ENCODE measurements at regions not wholly inside any gene's neighbourhood (a gene's known extent, or its start where the extent isn't known, plus 50 kb on each side); places are given as distances from the start of the nearest gene placed in this dataset.

DNA sequence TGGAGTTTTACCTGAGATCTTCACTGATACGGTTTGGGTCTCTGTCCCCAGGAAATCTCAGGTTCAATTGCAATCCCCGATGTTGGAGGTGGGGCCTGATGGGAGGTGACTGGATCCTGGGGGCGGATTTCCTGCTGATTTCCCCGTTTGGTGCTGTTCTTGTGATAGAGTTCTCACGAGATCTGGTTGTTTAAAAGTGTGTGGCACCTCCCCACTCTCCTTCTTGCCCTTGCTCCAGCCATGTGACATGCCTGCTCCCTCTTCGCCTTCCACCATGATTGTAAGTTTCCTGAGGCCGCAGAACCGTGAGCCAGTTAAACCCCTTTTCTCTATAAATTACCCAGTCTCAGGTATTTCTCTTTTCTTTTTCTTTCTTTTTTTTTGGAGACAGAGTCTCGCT, 126.4 kb upstream of the SLC45A1 start:
- DNase-seq (ENCODE audit: low read depth) = no peak
- no peaks in the 10 kb centered on the region for H3K36me3 ChIP-seq (ENCODE audit: control insufficient read depth, insufficient read depth, low read length)
- POLR2A ChIA-PET = no interaction called here
- CTCF ChIA-PET = no interaction called here
- no peaks in the 10 kb centered on the region for H3K27me3 ChIP-seq (ENCODE audit: control insufficient read depth, insufficient read depth, low read length)
- TF ChIP-seq, protein P1, sequence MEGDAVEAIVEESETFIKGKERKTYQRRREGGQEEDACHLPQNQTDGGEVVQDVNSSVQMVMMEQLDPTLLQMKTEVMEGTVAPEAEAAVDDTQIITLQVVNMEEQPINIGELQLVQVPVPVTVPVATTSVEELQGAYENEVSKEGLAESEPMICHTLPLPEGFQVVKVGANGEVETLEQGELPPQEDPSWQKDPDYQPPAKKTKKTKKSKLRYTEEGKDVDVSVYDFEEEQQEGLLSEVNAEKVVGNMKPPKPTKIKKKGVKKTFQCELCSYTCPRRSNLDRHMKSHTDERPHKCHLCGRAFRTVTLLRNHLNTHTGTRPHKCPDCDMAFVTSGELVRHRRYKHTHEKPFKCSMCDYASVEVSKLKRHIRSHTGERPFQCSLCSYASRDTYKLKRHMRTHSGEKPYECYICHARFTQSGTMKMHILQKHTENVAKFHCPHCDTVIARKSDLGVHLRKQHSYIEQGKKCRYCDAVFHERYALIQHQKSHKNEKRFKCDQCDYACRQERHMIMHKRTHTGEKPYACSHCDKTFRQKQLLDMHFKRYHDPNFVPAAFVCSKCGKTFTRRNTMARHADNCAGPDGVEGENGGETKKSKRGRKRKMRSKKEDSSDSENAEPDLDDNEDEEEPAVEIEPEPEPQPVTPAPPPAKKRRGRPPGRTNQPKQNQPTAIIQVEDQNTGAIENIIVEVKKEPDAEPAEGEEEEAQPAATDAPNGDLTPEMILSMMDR (IDR thresholded peaks at IDR 0.05; ENCODE audit: insufficient read depth, low read depth, low read length) = no peak
- H3K4me3 ChIP-seq (ENCODE audit: low read depth, low read length) = no peak overlapping the region

DNA sequence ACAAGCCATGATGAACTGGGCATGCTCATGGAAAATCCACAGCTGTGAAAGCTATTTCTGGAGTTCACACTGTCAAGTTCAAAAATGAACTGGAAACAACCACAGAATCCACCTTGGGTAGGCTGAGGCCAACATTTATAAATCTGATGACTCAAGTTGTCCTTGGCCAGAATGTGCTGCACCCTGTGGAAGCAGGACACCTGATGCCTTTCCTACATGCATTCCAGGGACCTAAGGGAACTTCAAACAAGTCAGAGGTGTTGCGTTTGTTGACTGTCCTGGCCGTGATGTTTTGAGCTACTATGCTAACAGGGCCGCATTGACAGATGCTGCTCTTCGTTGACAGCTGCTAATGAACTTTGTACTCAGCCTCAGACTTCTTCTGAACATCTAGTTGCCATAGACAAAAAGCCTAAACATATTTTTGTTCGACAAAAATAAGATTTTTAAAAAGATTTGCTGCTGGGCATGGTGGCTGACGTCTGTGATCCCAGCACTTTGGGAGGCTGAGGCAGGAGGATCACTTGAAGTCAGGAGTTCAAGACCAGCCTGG, 127.9 kb upstream of the SLC45A1 start:
- Histone ChIP-seq H3K36me3 (ENCODE audit: control insufficient read depth, insufficient read depth, low read length) (no peaks in the 10 kb centered on the region), H3K27me3 (ENCODE audit: control insufficient read depth, insufficient read depth, low read length) (no peaks in the 10 kb centered on the region), H3K4me3 (ENCODE audit: low read depth, low read length) (no peak overlapping the region)
- ChIA-PET CTCF (interaction anchor here (0.5 to 1.5 kb wide), 2 partner anchors 12 to 170 kb away, joined by 3 read pairs; no protein-coding TSS in a partner anchor), POLR2A (interaction anchor here (0.7 kb wide), 1 partner anchor 56 kb away, joined by 3 read pairs; no protein-coding TSS in a partner anchor)
- TF ChIP-seq, protein P1 (IDR thresholded peaks at IDR 0.05; ENCODE audit: insufficient read depth, low read depth, low read length) = no peak
- DNase-seq (ENCODE audit: low read depth) = no peak

DNA sequence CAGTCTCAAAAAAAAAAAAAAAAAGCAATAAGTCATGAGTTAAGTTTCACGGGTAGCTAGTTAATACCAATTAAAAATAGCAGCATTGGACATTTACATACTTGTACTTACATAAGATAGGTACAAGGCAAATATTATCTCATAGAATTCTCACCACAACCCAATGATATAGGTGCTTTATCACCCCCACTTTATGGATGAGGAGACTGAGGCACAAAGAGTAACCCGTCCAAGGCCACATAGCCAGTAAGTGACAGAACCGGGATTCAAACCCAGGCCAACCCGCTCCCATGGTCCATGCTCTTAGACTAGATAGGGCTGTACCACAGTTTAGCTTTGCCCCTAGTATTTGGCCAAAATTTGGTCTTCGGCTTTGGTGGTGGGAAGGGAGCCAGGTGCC, 132.5 kb upstream of the SLC45A1 start:
- CTCF ChIA-PET = interaction anchor here (1.4 kb wide), 1 partner anchor 15 kb away, joined by 3 read pairs; no protein-coding TSS in a partner anchor
- no peak for DNase-seq (ENCODE audit: low read depth)
- Histone ChIP-seq H3K4me3 (ENCODE audit: low read depth, low read length) (no peak overlapping the region), H3K36me3 (ENCODE audit: control insufficient read depth, insufficient read depth, low read length) (no peaks in the 10 kb centered on the region), H3K27me3 (ENCODE audit: control insufficient read depth, insufficient read depth, low read length) (no peaks in the 10 kb centered on the region)
- TF ChIP-seq, protein P1 (IDR thresholded peaks at IDR 0.05; ENCODE audit: insufficient read depth, low read depth, low read length) = no peak
- POLR2A ChIA-PET = interaction anchor here (0.6 kb wide), 1 partner anchor 145 kb away, joined by 5 read pairs; no protein-coding TSS in a partner anchor

DNA sequence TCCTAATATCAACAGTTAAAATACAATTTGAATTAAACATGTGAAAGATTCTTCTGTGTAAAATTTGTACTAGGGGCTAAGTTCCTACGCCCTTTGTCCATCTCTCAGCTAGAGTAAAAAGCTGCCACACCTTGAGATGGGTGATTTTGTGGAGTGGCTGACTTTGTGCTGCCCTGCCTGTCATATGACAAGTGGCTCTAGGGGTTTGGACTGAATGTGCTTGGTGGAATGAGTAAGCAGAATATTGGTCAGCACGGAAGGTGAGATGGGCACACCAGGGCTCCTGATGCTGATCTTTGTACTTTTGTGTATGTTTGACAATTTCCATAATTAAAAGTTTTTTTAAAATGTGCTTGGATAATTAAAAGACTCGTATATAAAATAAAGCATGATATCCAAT, 133.6 kb upstream of the SLC45A1 start:
- no peak for DNase-seq (ENCODE audit: low read depth)
- ChIA-PET CTCF (interaction anchor here (0.9 to 1.4 kb wide), 2 partner anchors 8 to 14 kb away, joined by 3 read pairs; no protein-coding TSS in a partner anchor), POLR2A (no interaction called here)
- no peak overlapping the region for H3K4me3 ChIP-seq (ENCODE audit: low read depth, low read length)
- TF ChIP-seq, protein P1 (IDR thresholded peaks at IDR 0.05; ENCODE audit: insufficient read depth, low read depth, low read length) = no peak
- no peaks in the 10 kb centered on the region for H3K27me3 ChIP-seq (ENCODE audit: control insufficient read depth, insufficient read depth, low read length)
- H3K36me3 ChIP-seq (ENCODE audit: control insufficient read depth, insufficient read depth, low read length) = no peaks in the 10 kb centered on the region

DNA sequence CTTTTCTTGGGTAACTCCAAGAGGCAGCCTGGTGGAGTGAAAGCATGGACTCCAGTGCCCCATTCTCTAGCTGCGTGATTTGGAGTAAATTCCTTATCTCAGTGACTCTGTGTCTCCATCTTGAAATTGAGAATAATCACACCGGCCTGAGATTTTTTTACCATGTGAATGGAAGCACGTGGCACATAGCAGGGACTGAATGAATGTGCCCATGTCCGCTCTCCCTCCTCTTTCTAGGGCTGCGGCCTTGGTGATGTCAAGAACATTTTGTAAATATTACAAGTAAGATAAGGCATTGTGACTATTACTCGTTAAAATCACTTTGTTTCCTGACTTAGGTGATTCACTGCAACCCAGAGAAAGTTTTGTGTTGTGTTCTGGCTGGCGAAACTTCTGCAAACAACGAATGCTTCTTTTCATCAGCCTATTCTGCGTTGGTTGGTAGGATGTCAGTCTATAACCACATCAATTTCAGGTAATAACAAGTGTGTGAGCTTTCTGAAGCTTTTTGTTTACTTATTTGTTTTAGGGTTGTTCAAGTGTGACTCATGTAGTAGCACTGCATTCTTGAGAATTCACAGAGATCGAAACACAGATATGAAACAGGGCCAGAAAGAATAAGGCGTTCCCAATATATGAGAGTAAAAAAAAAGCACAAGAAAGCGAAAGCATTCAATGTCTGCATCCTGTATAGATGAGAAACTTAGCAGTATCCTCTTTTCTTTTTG, 135.7 kb upstream of the SLC45A1 start:
- DNase-seq (ENCODE audit: low read depth) = no peak
- ChIA-PET POLR2A (no interaction called here), CTCF (interaction anchor here (0.6 kb wide), 1 partner anchor 16 kb away, joined by 3 read pairs; no protein-coding TSS in a partner anchor)
- Histone ChIP-seq H3K27me3 (ENCODE audit: control insufficient read depth, insufficient read depth, low read length) (no peaks in the 10 kb centered on the region), H3K36me3 (ENCODE audit: control insufficient read depth, insufficient read depth, low read length) (no peaks in the 10 kb centered on the region), H3K4me3 (ENCODE audit: low read depth, low read length) (no peak overlapping the region)
- TF ChIP-seq, protein P1 (IDR thresholded peaks at IDR 0.05; ENCODE audit: insufficient read depth, low read depth, low read length) = no peak
